ENCODE measurements at regions not wholly inside any gene's neighbourhood (a gene's known extent, or its start where the extent isn't known, plus 50 kb on each side); places are given as distances from the start of the nearest gene placed in this dataset.

DNA sequence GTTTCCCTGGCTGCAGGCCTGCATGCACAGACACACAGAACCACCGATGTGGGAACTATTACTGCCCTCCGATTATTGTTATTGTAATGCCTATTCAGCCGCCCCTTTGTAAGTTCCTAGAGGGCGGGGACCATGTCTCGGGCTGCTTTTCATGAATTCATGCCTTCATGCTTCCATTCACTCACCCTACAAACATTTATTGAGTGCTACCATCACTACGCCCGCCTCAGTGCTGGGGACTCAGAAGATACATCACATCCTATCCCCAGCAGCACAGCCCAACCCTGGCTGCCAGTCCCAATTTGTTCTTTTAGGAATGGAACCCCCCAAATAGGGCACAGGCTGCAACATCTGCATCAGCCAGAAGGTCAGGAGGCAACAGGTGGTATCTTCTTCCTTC lies 75.9 kb downstream of the FOXA2 start:
- no peak for DNase-seq (ENCODE audit: low read depth, low spot score)
- peaks cover 20% of the 10 kb centered on the region for H3K4me1 Mint-ChIP-seq

DNA sequence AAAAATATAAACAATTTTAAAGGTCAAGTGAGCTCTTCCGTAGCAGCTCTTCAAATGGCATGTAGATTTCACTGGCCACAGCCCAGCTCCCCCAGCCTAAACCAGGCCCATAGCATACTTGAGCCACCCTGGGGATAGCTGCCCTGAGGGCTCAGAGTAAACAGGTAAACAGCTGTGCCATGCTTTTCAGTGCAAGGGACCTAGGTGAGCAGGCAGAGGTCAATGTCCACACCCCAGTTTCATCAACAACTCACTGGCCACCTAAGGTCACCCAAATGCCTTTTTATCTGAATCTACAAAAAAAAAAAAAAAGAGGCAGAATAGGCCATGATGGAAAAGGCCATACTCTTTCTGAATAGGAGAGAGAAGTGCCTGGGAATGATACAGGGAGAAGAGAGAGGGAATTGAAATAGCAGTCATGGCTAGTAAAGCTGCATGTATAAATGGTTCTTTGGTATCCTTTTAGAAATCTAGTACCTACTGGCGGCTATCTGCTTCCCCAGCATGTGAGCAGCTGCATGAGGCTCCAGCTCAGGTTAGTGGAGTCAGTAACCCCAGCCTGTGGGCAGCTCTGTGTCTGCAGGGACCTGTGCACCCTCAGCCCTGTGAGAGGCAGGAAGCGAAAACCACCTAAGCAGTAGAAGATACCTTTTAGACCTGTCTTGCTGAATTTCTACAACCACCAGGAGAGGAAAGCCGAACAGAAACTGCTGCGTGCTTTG lies 77.0 kb downstream of the FOXA2 start:
- Mint-ChIP-seq H3K27ac (ENCODE audit: unreplicated experiment) (no peak overlapping the region), H3K27me3 (ENCODE audit: low read depth) (peaks cover 72% of the 10 kb centered on the region), H3K9me3 (no peaks in the 10 kb centered on the region), H3K36me3 (ENCODE audit: low read depth) (no peaks in the 10 kb centered on the region), H3K4me1 (peaks cover 24% of the 10 kb centered on the region), H3K4me3 (no peak overlapping the region)
- TF ChIP-seq, protein P1, sequence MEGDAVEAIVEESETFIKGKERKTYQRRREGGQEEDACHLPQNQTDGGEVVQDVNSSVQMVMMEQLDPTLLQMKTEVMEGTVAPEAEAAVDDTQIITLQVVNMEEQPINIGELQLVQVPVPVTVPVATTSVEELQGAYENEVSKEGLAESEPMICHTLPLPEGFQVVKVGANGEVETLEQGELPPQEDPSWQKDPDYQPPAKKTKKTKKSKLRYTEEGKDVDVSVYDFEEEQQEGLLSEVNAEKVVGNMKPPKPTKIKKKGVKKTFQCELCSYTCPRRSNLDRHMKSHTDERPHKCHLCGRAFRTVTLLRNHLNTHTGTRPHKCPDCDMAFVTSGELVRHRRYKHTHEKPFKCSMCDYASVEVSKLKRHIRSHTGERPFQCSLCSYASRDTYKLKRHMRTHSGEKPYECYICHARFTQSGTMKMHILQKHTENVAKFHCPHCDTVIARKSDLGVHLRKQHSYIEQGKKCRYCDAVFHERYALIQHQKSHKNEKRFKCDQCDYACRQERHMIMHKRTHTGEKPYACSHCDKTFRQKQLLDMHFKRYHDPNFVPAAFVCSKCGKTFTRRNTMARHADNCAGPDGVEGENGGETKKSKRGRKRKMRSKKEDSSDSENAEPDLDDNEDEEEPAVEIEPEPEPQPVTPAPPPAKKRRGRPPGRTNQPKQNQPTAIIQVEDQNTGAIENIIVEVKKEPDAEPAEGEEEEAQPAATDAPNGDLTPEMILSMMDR (conservative IDR thresholded peaks at IDR 0.05): no peak
- DNase-seq (ENCODE audit: low read depth, low spot score): no peak

More for the DNA sequence above, 75.9 kb downstream of the FOXA2 start:
- no peaks in the 10 kb centered on the region for H3K36me3 Mint-ChIP-seq (ENCODE audit: low read depth)
- no peaks in the 10 kb centered on the region for H3K9me3 Mint-ChIP-seq
- H3K27ac Mint-ChIP-seq (ENCODE audit: unreplicated experiment): no peak overlapping the region
- TF ChIP-seq, protein P1 (conservative IDR thresholded peaks at IDR 0.05): no peak
- H3K4me3 Mint-ChIP-seq: no peak overlapping the region
- H3K27me3 Mint-ChIP-seq (ENCODE audit: low read depth): peaks cover 76% of the 10 kb centered on the region

DNA sequence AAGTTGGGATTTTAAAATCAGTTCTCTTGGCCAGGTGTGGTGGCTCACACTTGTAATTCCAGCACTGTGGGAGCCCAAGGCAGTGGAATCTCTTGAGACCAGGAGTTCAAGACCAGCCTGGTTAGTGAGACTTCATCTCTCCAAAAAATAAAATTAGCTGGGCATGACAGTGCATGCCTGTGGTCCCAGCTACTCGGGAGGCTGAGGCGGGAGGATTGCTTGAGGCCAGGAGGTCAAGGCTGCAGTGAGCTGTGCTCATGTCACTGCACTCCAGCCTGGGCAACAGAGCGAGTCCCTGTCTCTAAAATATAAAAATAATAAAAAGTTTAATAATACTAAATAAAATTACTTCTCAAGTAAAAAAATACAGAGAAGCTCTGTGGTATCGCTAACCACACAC lies 77.5 kb downstream of the FOXA2 start:
- Mint-ChIP-seq H3K4me1 (peaks cover 22% of the 10 kb centered on the region), H3K27me3 (ENCODE audit: low read depth) (peaks cover 70% of the 10 kb centered on the region), H3K9me3 (no peaks in the 10 kb centered on the region), H3K36me3 (ENCODE audit: low read depth) (no peaks in the 10 kb centered on the region), H3K27ac (ENCODE audit: unreplicated experiment) (no peak overlapping the region), H3K4me3 (no peak overlapping the region)
- DNase-seq (ENCODE audit: low read depth, low spot score): no peak
- TF ChIP-seq, protein P1 (conservative IDR thresholded peaks at IDR 0.05): no peak

DNA sequence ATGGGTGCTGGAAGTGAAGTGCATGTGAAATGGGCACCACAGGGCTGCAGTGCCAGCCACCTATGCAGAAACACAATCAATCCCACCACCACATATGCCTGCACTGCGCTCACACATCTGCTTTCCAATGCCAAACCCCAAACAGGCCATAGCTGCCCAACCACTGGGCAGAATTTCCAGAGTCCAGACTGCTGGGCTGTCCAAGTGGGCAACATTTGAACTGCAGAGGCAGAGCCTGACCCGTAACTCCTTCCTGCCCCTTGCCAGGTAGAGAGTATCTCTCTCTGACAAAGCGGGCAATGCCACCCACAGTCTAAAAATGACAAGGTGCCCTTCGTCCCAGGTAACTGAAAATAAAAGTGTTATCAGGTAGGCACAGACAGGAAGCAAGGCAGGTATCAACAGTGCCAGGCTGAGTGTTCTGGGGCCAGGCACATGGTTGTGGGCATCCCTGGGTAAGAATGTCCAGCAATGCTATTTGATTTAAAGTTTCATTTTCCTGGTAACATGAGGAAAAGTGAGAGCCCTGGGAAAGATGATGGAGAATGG lies 79.5 kb downstream of the FOXA2 start:
- Mint-ChIP-seq H3K4me1 (peaks cover 22% of the 10 kb centered on the region), H3K36me3 (ENCODE audit: low read depth) (no peaks in the 10 kb centered on the region), H3K27ac (ENCODE audit: unreplicated experiment) (no peak overlapping the region), H3K27me3 (ENCODE audit: low read depth) (peaks cover 65% of the 10 kb centered on the region), H3K4me3 (no peak overlapping the region), H3K9me3 (no peaks in the 10 kb centered on the region)
- DNase-seq (ENCODE audit: low read depth, low spot score): no peak
- TF ChIP-seq, protein P1 (conservative IDR thresholded peaks at IDR 0.05): no peak

DNA sequence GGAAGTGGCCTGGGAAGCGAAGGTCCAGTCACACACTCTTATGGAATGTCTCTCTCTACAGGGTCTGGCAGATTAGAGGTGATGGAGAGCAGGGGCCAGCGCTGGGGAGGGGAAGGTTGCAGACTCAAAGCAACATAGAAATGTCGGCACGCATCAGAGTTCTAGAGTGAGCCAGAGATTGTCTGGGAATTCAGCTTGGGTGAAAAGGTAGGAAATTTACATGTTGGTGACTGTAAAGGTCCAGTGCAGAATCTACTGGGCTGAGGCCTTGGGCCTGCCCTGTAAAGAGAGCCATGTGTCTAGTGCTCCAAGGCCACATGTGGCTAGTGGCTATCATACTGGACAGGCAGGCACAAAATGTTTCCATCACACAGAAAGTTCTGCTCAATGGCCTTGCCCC lies 80.8 kb downstream of the FOXA2 start:
- DNase-seq (ENCODE audit: low read depth, low spot score): no peak
- Mint-ChIP-seq H3K27me3 (ENCODE audit: low read depth) (peaks cover 53% of the 10 kb centered on the region), H3K36me3 (ENCODE audit: low read depth) (no peaks in the 10 kb centered on the region), H3K9me3 (no peaks in the 10 kb centered on the region), H3K4me1 (peaks cover 14% of the 10 kb centered on the region), H3K27ac (ENCODE audit: unreplicated experiment) (no peak overlapping the region), H3K4me3 (no peak overlapping the region)
- TF ChIP-seq, protein P1 (conservative IDR thresholded peaks at IDR 0.05): no peak

Data from neural crest cell (in vitro differentiated cells).